ENCODE measurements at regions not wholly inside any gene's neighbourhood (a gene's known extent, or its start where the extent isn't known, plus 50 kb on each side); places are given as distances from the start of the nearest gene placed in this dataset.

GRCh38 chr5:27524515-27524914 is 486.1 kb upstream of the CDH9 start:
- Histone ChIP-seq H2BK5ac (ENCODE audit: insufficient read length, low read length) (no peak overlapping the region), H3K4me2 (ENCODE audit: insufficient read depth, insufficient read length, low read length) (no peak overlapping the region), H2AK5ac (ENCODE audit: insufficient read length, low read length) (no peak overlapping the region), H3K9me3 (ENCODE audit: control insufficient read depth, low read depth, low read length) (no peaks in the 10 kb centered on the region), H4K20me1 (ENCODE audit: control insufficient read depth, insufficient read depth, insufficient read length) (no peaks in the 10 kb centered on the region), H4K8ac (replicated peaks; ENCODE audit: insufficient read length, low read depth, low read length) (no peak overlapping the region), H3K27me3 (ENCODE audit: insufficient read depth, low read length) (no peaks in the 10 kb centered on the region), H2BK12ac (ENCODE audit: insufficient read length, low read depth, low read length) (no peak overlapping the region), H3K14ac (ENCODE audit: insufficient read depth, low read length) (no peak overlapping the region), H3K4ac (ENCODE audit: low read depth, low read length) (no peak overlapping the region), H3K56ac (ENCODE audit: insufficient read length, low read depth, low read length) (no peak overlapping the region), H3K9ac (ENCODE audit: extremely low read depth, insufficient read length, low read length) (no peak overlapping the region), H3K27ac (ENCODE audit: insufficient read length, low read depth, low read length) (no peak overlapping the region), H2BK120ac (ENCODE audit: low read depth, low read length, poor library complexity, severe bottlenecking) (no peak overlapping the region), H2AFZ (ENCODE audit: low read length) (no peak overlapping the region), H3K23ac (ENCODE audit: insufficient read length, low read depth, low read length) (no peak overlapping the region), H3K4me1 (ENCODE audit: insufficient read depth, low read length) (no peaks in the 10 kb centered on the region), H3K23me2 (ENCODE audit: insufficient read length, low read depth, low read length, poor library complexity, severe bottlenecking) (no peaks in the 10 kb centered on the region), H3K79me2 (ENCODE audit: insufficient read depth, low read length) (no peaks in the 10 kb centered on the region), H2BK20ac (ENCODE audit: low read depth, low read length, poor library complexity, severe bottlenecking) (no peak overlapping the region), H4K5ac (ENCODE audit: insufficient read length, low read depth, low read length) (no peak overlapping the region), H4K91ac (ENCODE audit: insufficient read length, low read depth, low read length) (no peak overlapping the region), H3K18ac (ENCODE audit: insufficient read length, low read depth, low read length) (no peak overlapping the region), H2BK15ac (ENCODE audit: low read depth, low read length) (no peak overlapping the region), H3K79me1 (ENCODE audit: insufficient read depth, low read depth, low read length, poor library complexity, severe bottlenecking) (no peaks in the 10 kb centered on the region), H3T11ph (ENCODE audit: low read length) (no peak overlapping the region)
- Mint-ChIP-seq H3K9me3 (peaks cover 0 to 3% of the 10 kb centered on the region in 2 experiments; a peak in 1 of 5 replicates), H3K27me3 (ENCODE audit: low read depth) (no peaks in the 10 kb centered on the region), H3K4me1 (no peaks in the 10 kb centered on the region), H3K4me3 (no peak overlapping the region), H3K27ac (no peak overlapping the region), H3K36me3 (ENCODE audit: insufficient read depth in 1 of 3, low read depth in 3 of 3) (no peaks in the 10 kb centered on the region; a peak in 1 of 7 replicates)
- TF ChIP-seq CTCF (conservative IDR thresholded peaks at IDR 0.05): no peak
- no peak for DNase-seq

Data from H9 (cell line).